ENCODE measurements at regions not wholly inside any gene's neighbourhood (a gene's known extent, or its start where the extent isn't known, plus 50 kb on each side); places are given as distances from the start of the nearest gene placed in this dataset.

DNA sequence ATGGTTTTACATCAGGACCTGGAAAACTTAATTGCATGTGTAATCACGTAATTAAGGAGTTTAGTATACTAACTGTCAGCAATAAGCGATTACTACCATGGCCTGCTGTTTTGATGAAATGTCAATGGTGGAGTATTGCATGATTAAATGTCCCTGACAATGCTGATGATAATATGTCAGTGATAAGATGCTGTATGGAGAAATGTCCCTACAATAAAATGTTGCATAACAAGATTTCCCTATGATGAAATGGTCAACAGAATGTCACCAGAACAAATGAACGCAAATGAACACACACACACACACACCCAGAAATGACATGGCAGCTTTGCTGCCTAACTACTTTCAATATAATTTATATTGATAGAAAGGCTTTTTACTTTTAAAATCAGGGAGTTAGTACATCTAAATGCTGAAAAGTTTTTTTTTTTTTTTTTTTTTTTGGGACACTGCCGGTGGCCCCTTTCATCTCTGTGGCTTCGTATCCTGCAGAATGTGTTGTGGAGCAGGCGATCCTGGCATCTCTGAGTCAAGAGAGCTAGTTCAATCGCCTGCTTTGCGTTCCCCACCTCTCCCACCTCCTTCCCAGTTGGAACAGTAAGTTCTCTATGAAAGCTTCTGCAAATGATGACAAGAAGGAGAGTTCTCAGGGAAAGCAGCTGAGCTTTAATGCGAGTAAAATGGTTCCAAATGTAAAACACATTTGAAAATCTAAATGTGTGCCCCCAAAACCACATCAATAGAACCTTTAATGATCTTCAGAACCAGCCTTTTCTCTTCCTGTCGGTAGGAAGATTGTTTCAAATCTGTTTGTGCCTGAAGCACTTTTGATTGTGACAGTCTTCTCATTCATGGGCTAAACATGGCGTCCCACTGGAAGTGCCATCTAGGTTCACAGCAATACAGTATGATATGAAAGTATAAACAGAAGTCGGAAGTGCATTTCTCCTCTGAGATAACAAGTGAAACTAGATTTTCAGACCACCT lies 170.1 kb upstream of the GBE1 start:
- TF ChIP-seq SPI1 (IDR thresholded peaks at IDR 0.05; ENCODE audit: low read depth, low read length) (no peak), POLR2A (IDR thresholded peaks at IDR 0.05; ENCODE audit: low read depth, low read length) (no peak), POLR2AphosphoS5 (IDR thresholded peaks at IDR 0.05; ENCODE audit: low read depth, low read length) (no peak), TAF1 (IDR thresholded peaks at IDR 0.05; ENCODE audit: low read depth, low read length) (no peak), PAX5 (IDR thresholded peaks at IDR 0.05; ENCODE audit: insufficient read depth, low read length, severe bottlenecking) (no peak)

Measured in GM12891 (cell line).